GM12878 (cell line): ENCODE measurements at regions not wholly inside any gene's neighbourhood (a gene's known extent, or its start where the extent isn't known, plus 50 kb on each side); places are given as distances from the start of the nearest gene placed in this dataset.
"Not testable (repeated sequence)": the region's sequence is repeated elsewhere in the genome, so short reads cannot be mapped to it uniquely, and the experiment has no call there.

Experiments used
- ATAC-seq: fragments of 200-7000 bp; cut with Tn5 transposase; 3 replicates; pipeline ENCODE4 v1.9.1; 2020; ENCODE audit warnings: mild to moderate bottlenecking, moderate library complexity
- BruUV-seq: library from RNA; stranded (reverse); fragments of 400-500 nt; replicated peaks from 2 replicates; lab custom pipeline; 2021; lab: Mats Ljungman, UMichigan
- CTCF ChIA-PET: fragments of 300-600 bp; sonication (Branson Sonifier 250); formaldehyde crosslinking; extraction: SDS; loops from one replicate; lab custom pipeline; 2021; ENCODE audit warnings: inconsistent platforms; lab: Yijun Ruan, JAX
- POLR2A ChIA-PET: fragments of 350-600 bp; formaldehyde crosslinking; extraction: SDS; loops from one replicate; lab custom pipeline; 2021; ENCODE audit warnings: inconsistent platforms; lab: Charles Lee
- RAD21 ChIA-PET: fragments of 300-600 bp; sonication (Branson Sonifier 250); formaldehyde crosslinking; loops from one replicate; lab custom pipeline; 2023; ENCODE audit warnings: antibody characterized with exemption; ENCODE audit not compliant: unreplicated experiment; lab: Charles Lee
- SMC1A ChIA-PET: fragments of 300-600 bp; sonication (Branson Sonifier 250); formaldehyde crosslinking; loops from one replicate; lab custom pipeline; 2023; ENCODE audit not compliant: unreplicated experiment, uncharacterized antibody; lab: Charles Lee
- DNase-seq: peaks from one replicate; pipeline ENCODE4 v3.0.0-alpha.2; 2011; ENCODE audit warnings: low read depth, low spot score
- FAIRE-seq: peaks from 3 replicates; lab custom pipeline; 2011; peaks lifted over from hg19 to GRCh38; lab: Jason Lieb, UNC
- H2AFZ ChIP-seq: 2 replicates; pipeline ENCODE4 v1.6.0; 2011; ENCODE audit warnings: low read depth, low read length, control low read depth; ENCODE audit not compliant: control insufficient read depth
- H3K27ac ChIP-seq: 2 replicates; pipeline ENCODE4 v1.5.1; 2011; ENCODE audit warnings: control low read depth; ENCODE audit not compliant: control insufficient read depth, insufficient read depth
- H3K27me3 ChIP-seq, 2 experiments: replicated peaks in 1 of 2; 2 replicates each; pipeline versions ENCODE4 v1.6.0 to v1.6.1; 2011; ENCODE audit warnings: low read length in 1 of 2; ENCODE audit not compliant: control insufficient read depth in 2 of 2, insufficient read depth in 2 of 2
- H3K36me3 ChIP-seq, 2 experiments: 2 replicates each; pipeline ENCODE4 v1.5.1; 2011; ENCODE audit warnings: low read length in 1 of 2; ENCODE audit not compliant: control insufficient read depth in 2 of 2, insufficient read depth in 2 of 2
- H3K4me1 ChIP-seq: 2 replicates; pipeline ENCODE4 v1.6.1; 2011; ENCODE audit warnings: mild to moderate bottlenecking, low read length, moderate library complexity, mixed read lengths; ENCODE audit not compliant: control insufficient read depth, insufficient read depth
- H3K4me2 ChIP-seq: 2 replicates; pipeline ENCODE4 v1.6.0; 2011; ENCODE audit warnings: control low read depth; ENCODE audit not compliant: control insufficient read depth, insufficient read depth
- H3K4me3 ChIP-seq: fragments of 200-600 bp; sonication (generic); 2 replicates; pipeline ENCODE4 v1.5.1; 2016
- H3K79me2 ChIP-seq: 2 replicates; pipeline ENCODE4 v1.6.0; 2011; ENCODE audit warnings: low read length; ENCODE audit not compliant: control insufficient read depth, insufficient read depth
- H3K9ac ChIP-seq: 2 replicates; pipeline ENCODE4 v1.8.0; 2011; ENCODE audit warnings: low read length, control low read depth, mixed read lengths; ENCODE audit not compliant: control insufficient read depth, insufficient read depth
- H3K9me3 ChIP-seq: replicated peaks from 3 replicates; pipeline ENCODE4 v1.5.1; 2011; ENCODE audit warnings: mild to moderate bottlenecking, low read length; ENCODE audit not compliant: control insufficient read depth, insufficient read depth
- H4K20me1 ChIP-seq: 2 replicates; pipeline ENCODE4 v1.6.0; 2011; ENCODE audit not compliant: control insufficient read depth, insufficient read depth
- BCLAF1 ChIP-seq: fragments of 450-650 bp; IDR thresholded peaks from 2 replicates; pipeline ENCODE4 v1.6.1; 2017; ENCODE audit warnings: antibody characterized with exemption, mild to moderate bottlenecking, moderate library complexity
- CHD4 ChIP-seq: fragments of 200-600 bp; sonication (generic); IDR thresholded peaks from 2 replicates; pipeline ENCODE4 v1.6.1; 2016; ENCODE audit warnings: mild to moderate bottlenecking
- FOXM1 ChIP-seq: IDR thresholded peaks from 2 replicates; pipeline ENCODE4 v1.6.1; 2012; ENCODE audit warnings: low read depth, mild to moderate bottlenecking, inconsistent platforms, low read length, moderate library complexity
- KAT2A ChIP-seq: conservative IDR thresholded peaks from 2 replicates; pipeline ENCODE4 v1.6.1; 2011; ENCODE audit warnings: low read depth, low read length; ENCODE audit not compliant: control insufficient read depth
- MEF2B ChIP-seq: fragments of 450-650 bp; IDR thresholded peaks from 2 replicates; pipeline ENCODE4 v1.6.1; 2018; ENCODE audit warnings: mild to moderate bottlenecking, moderate library complexity; ENCODE audit not compliant: partially characterized antibody, poor library complexity, severe bottlenecking
- PAX8 ChIP-seq: fragments of 450-650 bp; IDR thresholded peaks from 2 replicates; pipeline ENCODE4 v1.6.1; 2017; ENCODE audit warnings: mild to moderate bottlenecking, moderate library complexity
- POU2F2 ChIP-seq: IDR thresholded peaks from 3 replicates; pipeline ENCODE4 v1.6.1; 2011; ENCODE audit warnings: low read depth, mild to moderate bottlenecking, low read length, borderline replicate concordance
- SMARCA5 ChIP-seq: fragments of 450-650 bp; IDR thresholded peaks from 2 replicates; pipeline ENCODE4 v1.6.1; 2017; ENCODE audit warnings: mild to moderate bottlenecking
- ZBED1 ChIP-seq: IDR thresholded peaks from 2 replicates; pipeline ENCODE4 v1.6.1; 2016; ENCODE audit warnings: borderline replicate concordance
- ZBTB40 ChIP-seq: fragments of 450-650 bp; IDR thresholded peaks from 2 replicates; pipeline ENCODE4 v1.6.1; 2016; ENCODE audit warnings: mild to moderate bottlenecking, moderate library complexity, borderline replicate concordance
- ZNF207 ChIP-seq: fragments of 450-650 bp; IDR thresholded peaks from 2 replicates; pipeline ENCODE4 v1.6.1; 2014; ENCODE audit warnings: antibody characterized with exemption, mild to moderate bottlenecking, borderline replicate concordance
- WGBS: methylation state at CpG from one replicate; pipeline ENCODE4 v1.1.6; 2016; ENCODE audit warnings: low lambda C conversion rate; ENCODE audit not compliant: insufficient replicate concordance, insufficient coverage; ENCODE audit errors: missing lambda C conversion rate; 5-methylcytosine and 5-hydroxymethylcytosine counted together
- in situ Hi-C: fragments of 300-500 bp; cut with MboI; formaldehyde crosslinking; loops from 9 replicates; pipeline ENCODE4 v1.14.3; 2018; ENCODE audit warnings: mixed read lengths
- intact Hi-C: fragments of 100-400 bp; cut with micrococcal nuclease; formaldehyde crosslinking; loops from one replicate; pipeline ENCODE4 v1.14.2; 2022; ENCODE audit not compliant: unreplicated experiment

- Histone ChIP-seq H3K36me3 (no peaks in the 10 kb centered on the region), H3K9ac (no peak overlapping the region), H3K27ac (no peak overlapping the region), H3K27me3 (no peaks in the 10 kb centered on the region; a peak in 1 of 4 replicates), H3K4me3 (no peak overlapping the region), H3K4me2 (no peak overlapping the region), H3K79me2 (no peaks in the 10 kb centered on the region), H3K9me3 (no peaks in the 10 kb centered on the region), H3K4me1 (no peaks in the 10 kb centered on the region), H2AFZ (no peak overlapping the region), H4K20me1 (no peaks in the 10 kb centered on the region)
- TF ChIP-seq FOXM1 (no peak), ZBED1 (no peak), BCLAF1 (no peak), ZNF207 (no peak), ZBTB40 (no peak), PAX8 (no peak), CHD4 (no peak), POU2F2 (no peak), SMARCA5 (no peak), MEF2B (no peak), KAT2A (no peak)
- DNase-seq (no peak), ATAC-seq (no peak), FAIRE-seq (no peak)
- intact Hi-C loops (no loop called here), in situ Hi-C loops (no loop called here)
- POLR2A ChIA-PET, result no interaction called here
- SMC1A ChIA-PET, result interaction anchor here (0.9 to 1.8 kb wide), 3 partner anchors 11 to 56 kb away, joined by 3 to 6 read pairs (median 3); no protein-coding TSS in a partner anchor
- BruUV-seq, result no TSS peak
- CTCF ChIA-PET, result interaction anchor here (1.2 kb wide), 1 partner anchor 942 kb away, joined by 3 read pairs; no protein-coding TSS in a partner anchor
- RAD21 ChIA-PET, result no interaction called here
- WGBS, result 58% methylated on average over 1 of the region's 1 CpG
Measured at GRCh38 chr6:112936504-112936903, 589.4 kb downstream of the RFPL4B start.

- intact Hi-C loops, in situ Hi-C loops, H3K27ac ChIP-seq, H3K36me3 ChIP-seq, BruUV-seq, H3K27me3 ChIP-seq, H3K9ac ChIP-seq, H3K9me3 ChIP-seq, DNase-seq, H2AFZ ChIP-seq, FAIRE-seq, H3K4me2 ChIP-seq, H3K4me1 ChIP-seq, H3K79me2 ChIP-seq, POLR2A ChIA-PET, ATAC-seq, H3K4me3 ChIP-seq, H4K20me1 ChIP-seq: not testable (repeated sequence)
- ChIA-PET SMC1A (interaction anchor here (0.7 to 1.3 kb wide), 2 partner anchors 9 to 11 kb away, joined by 4 to 5 read pairs; no protein-coding TSS in a partner anchor), RAD21 (interaction anchor here (1.3 kb wide), 1 partner anchor 9 kb away, joined by 3 read pairs; no protein-coding TSS in a partner anchor), CTCF (interaction anchor here (0.6 to 1.2 kb wide), 3 partner anchors 939 to 1374 kb away, joined by 3 read pairs; no protein-coding TSS in a partner anchor)
- WGBS, result 67% methylated on average over 13 of the region's 14 CpGs
Measured at GRCh38 chr6:112937690-112938089, 590.6 kb downstream of the RFPL4B start.
